Lung (tissue), 11 donors: ENCODE measurements at regions not wholly inside any gene's neighbourhood (a gene's known extent, or its start where the extent isn't known, plus 50 kb on each side); places are given as distances from the start of the nearest gene placed in this dataset.

ENCODE experiments used
- ATAC-seq: fragments of 200-7000 bp; cut with Tn5 transposase; one replicate; pipeline ENCODE4 v1.9.1; 2020; ENCODE audit warnings: moderate number of reproducible peaks; ENCODE audit not compliant: insufficient read depth, low FRiP score
- DNase-seq, 3 donors: peaks; one replicate each; pipeline ENCODE4 v3.0.0-alpha.2; 2013 to 2017
- H3K27ac ChIP-seq, 2 donors: one replicate each; pipeline ENCODE4 v1.5.1; 2013; ENCODE audit warnings: mild to moderate bottlenecking in 2 of 2, moderate library complexity in 2 of 2, control low read depth in 1 of 2, inconsistent platforms in 1 of 2, low read depth in 1 of 2, low read length in 1 of 2
- H3K27me3 ChIP-seq, 3 donors: one replicate each; pipeline ENCODE4 v1.5.1; 2013; ENCODE audit warnings: low read length in 2 of 3; ENCODE audit not compliant: control insufficient read depth in 3 of 3, insufficient read depth in 3 of 3
- H3K36me3 ChIP-seq, 4 donors: one replicate each; pipeline ENCODE4 v1.5.1; 2013; ENCODE audit warnings: low read length in 4 of 4, mild to moderate bottlenecking in 1 of 4, moderate library complexity in 1 of 4; ENCODE audit not compliant: control insufficient read depth in 4 of 4, insufficient read depth in 4 of 4
- H3K4me1 ChIP-seq, 5 donors: one replicate each; pipeline ENCODE4 v1.5.1; 2013; ENCODE audit warnings: low read length in 5 of 5, mild to moderate bottlenecking in 2 of 5, moderate library complexity in 1 of 5; ENCODE audit not compliant: control insufficient read depth in 5 of 5, insufficient read depth in 5 of 5
- H3K4me3 ChIP-seq: one replicate; pipeline ENCODE4 v1.5.1; 2013; ENCODE audit warnings: mild to moderate bottlenecking, control low read depth, moderate library complexity
- H3K9ac ChIP-seq, 2 donors: one replicate each; pipeline ENCODE4 v1.5.1; 2013; ENCODE audit warnings: low read length in 2 of 2, control low read depth in 1 of 2; ENCODE audit not compliant: insufficient read depth in 1 of 2
- H3K9me3 ChIP-seq, 4 donors: one replicate each; pipeline ENCODE4 v1.5.1; 2013; ENCODE audit warnings: low read length in 3 of 4, mild to moderate bottlenecking in 1 of 4, moderate library complexity in 1 of 4; ENCODE audit not compliant: control insufficient read depth in 4 of 4, insufficient read depth in 3 of 4
- CTCF ChIP-seq: IDR thresholded peaks from 2 replicates; pipeline ENCODE4 v1.5.1; 2012; ENCODE audit warnings: mild to moderate bottlenecking; ENCODE audit errors: control extremely low read depth, extremely low read depth
- WGBS, 2 donors: extraction: QIAGEN DNeasy Blood & Tissue Kit; methylation state at CpG; one replicate each; pipeline ENCODE4 v1.1.7; 2013; 5-methylcytosine and 5-hydroxymethylcytosine counted together
- donor health status: control.
- donor health status: control.
- donor health status: Bipolar disorder and iron deficiency.
- donor health status: healthy.
- donor health status: DM: yes; HTN: yes; CAD: no.

- no peaks in the 10 kb centered on the region for H3K36me3 ChIP-seq
- H3K9me3 ChIP-seq: no peaks in the 10 kb centered on the region
- H3K4me3 ChIP-seq: no peak overlapping the region
- H3K27me3 ChIP-seq: no peaks in the 10 kb centered on the region
- TF ChIP-seq CTCF: no peak
- peaks cover 0 to 13% (median 5%) of the 10 kb centered on the region in 5 donors for H3K4me1 ChIP-seq
- 69 to 81% methylated on average over 7 of the region's 7 CpGs for WGBS, 2 donors
- ATAC-seq (no peak), DNase-seq (peak in 1 of 3 donors; percentile 19)
- H3K9ac ChIP-seq: no peak overlapping the region
- H3K27ac ChIP-seq: no peak overlapping the region
Observed at GRCh38 chr2:121015971-121016485, 269.0 kb downstream of the TFCP2L1 start.

DNA sequence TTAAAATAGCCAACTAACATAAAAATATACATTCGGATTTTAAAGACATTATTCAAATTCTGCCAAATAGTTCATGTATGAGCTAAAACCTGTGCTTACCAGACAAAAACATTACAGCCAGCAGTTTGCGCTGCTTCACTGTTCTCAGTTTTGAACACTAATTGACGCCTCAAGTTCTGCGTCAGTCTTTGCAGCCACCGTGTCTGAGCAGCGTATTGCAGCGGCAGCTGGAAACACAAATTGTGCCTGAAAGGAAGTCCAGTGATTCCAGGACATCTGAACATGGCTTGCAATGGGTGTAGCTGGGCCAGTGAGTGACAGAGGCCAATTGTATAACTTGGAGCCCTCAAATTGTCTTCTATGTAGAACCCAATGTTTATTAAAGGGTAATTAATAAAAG lies 267.6 kb downstream of the TFCP2L1 start:
- Histone ChIP-seq H3K9ac (no peak overlapping the region), H3K4me3 (no peak overlapping the region), H3K9me3 (no peaks in the 10 kb centered on the region), H3K27ac (no peak overlapping the region), H3K36me3 (no peaks in the 10 kb centered on the region), H3K4me1 (peaks cover 0 to 18% (median 5%) of the 10 kb centered on the region in 5 donors), H3K27me3 (no peaks in the 10 kb centered on the region)
- ATAC-seq: no peak
- WGBS, 2 donors: 73 to 83% methylated on average over 7 of the region's 7 CpGs
- no peak for DNase-seq
- no peak for TF ChIP-seq CTCF

DNA sequence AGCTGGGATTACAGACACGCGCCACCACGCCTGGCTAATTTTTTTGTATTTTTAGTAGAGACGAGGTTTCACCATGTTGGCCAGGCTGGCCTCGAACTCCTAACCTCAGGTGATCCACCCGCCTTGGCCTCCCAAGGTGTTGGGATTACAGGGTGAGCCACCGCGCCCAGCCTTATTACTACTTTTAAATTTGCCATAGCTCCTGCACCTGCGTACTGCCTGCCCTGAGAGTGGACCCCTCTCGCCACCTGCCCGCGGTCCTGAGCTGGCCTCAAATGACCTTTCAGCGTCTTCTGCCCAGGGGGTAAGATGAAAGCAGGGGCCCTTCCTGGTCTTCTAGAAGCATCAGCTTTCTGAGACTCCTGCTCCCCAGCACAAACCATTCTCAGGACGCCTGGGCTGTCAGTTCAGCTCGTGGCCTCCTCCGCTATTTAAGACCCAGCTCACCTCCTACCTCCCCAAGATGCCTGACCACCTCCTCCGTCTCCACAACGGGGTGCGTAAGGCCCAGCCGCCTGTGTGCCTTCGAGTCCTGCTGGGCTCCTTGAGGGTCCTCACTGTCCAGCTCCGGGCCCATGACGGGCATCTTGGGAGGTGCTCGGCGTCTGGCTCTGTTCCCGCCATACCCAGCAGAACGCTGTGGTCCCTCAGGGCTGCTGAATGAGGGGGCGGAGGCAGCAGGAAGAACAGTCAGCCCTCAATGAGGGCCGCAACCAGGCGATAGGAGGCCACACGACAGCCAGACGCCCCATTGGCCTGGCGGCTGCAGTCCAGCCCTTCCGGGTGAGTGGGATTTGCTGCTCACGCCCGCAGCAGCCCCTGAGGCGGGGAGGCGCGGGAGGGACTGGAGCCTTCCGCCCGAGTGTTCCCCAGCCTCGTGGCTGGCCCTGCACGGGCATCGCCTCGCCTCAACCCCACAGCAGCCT lies 266.6 kb downstream of the TFCP2L1 start:
- no peak overlapping the region for H3K4me3 ChIP-seq
- ATAC-seq (peak; percentile 32), DNase-seq (peak; percentile 80 to 92 (median 89))
- peaks cover 0 to 18% (median 5%) of the 10 kb centered on the region in 5 donors for H3K4me1 ChIP-seq
- no peak overlapping the region for H3K27ac ChIP-seq
- no peaks in the 10 kb centered on the region for H3K9me3 ChIP-seq
- H3K27me3 ChIP-seq: peaks cover 0 to 3% (median 0%) of the 10 kb centered on the region in 3 donors
- H3K36me3 ChIP-seq: no peaks in the 10 kb centered on the region
- peak overlapping the region in 1 of 2 donors; percentile 69 for H3K9ac ChIP-seq
- TF ChIP-seq CTCF: no peak
- WGBS, 2 donors: 51 to 70% methylated on average over 45 of the region's 45 CpGs
